Mammary epithelial cell (primary cell): ENCODE measurements at regions not wholly inside any gene's neighbourhood (a gene's known extent, or its start where the extent isn't known, plus 50 kb on each side); places are given as distances from the start of the nearest gene placed in this dataset.

Source experiments
- CTCF ChIP-seq, 2 donors: IDR thresholded peaks in 1 of 2; conservative IDR thresholded peaks in 1 of 2; 2 replicates each; pipeline ENCODE4 v1.5.1; 2011 to 2012; ENCODE audit warnings: inconsistent platforms in 2 of 2, low read length in 2 of 2, mild to moderate bottlenecking in 2 of 2, control low read depth in 1 of 2, low read depth in 1 of 2; ENCODE audit not compliant: insufficient read depth in 1 of 2; ENCODE audit errors: extremely low read depth in 1 of 2
- EZH2 ChIP-seq: IDR thresholded peaks from 2 replicates; pipeline ENCODE4 v1.6.1; 2012; ENCODE audit warnings: low read length, inconsistent platforms, borderline replicate concordance

GRCh38 chr19:29295285-29295684 is 82.3 kb upstream of the UQCRFS1 start:
- TF ChIP-seq CTCF (conservative IDR thresholded peaks at IDR 0.05 in 1 of 2, IDR thresholded peaks at IDR 0.05 in 1 of 2; ENCODE audit: extremely low read depth in 1 of 2, insufficient read depth in 1 of 2, low read depth in 1 of 2, low read length in 2 of 2) (no peak), EZH2 (no peak)
